AG04449 (cell line): ENCODE measurements at regions not wholly inside any gene's neighbourhood (a gene's known extent, or its start where the extent isn't known, plus 50 kb on each side); places are given as distances from the start of the nearest gene placed in this dataset.

ENCODE experiments used
- CTCF ChIA-PET: fragments of 350-600 bp; formaldehyde crosslinking; extraction: SDS; loops from one replicate; lab custom pipeline; 2021; ENCODE audit warnings: antibody characterized with exemption; lab: Yijun Ruan, JAX
- POLR2A ChIA-PET: fragments of 400-600, 350-600 bp; formaldehyde crosslinking; extraction: SDS; loops from one replicate; lab custom pipeline; 2020; ENCODE audit warnings: antibody characterized with exemption, inconsistent platforms; lab: Yijun Ruan, JAX
- DNase-seq: peaks from one replicate; pipeline ENCODE4 v3.0.0-alpha.2; 2010; ENCODE audit warnings: low read depth, low spot score
- H3K4me3 ChIP-seq: 2 replicates; pipeline ENCODE4 v1.5.1; 2011; ENCODE audit warnings: low read depth, mild to moderate bottlenecking, control low read depth, low read length
- CTCF ChIP-seq: IDR thresholded peaks from one replicate; pipeline ENCODE4 v1.5.1; 2011; ENCODE audit warnings: mild to moderate bottlenecking, moderate library complexity, low read length, control low read depth, inconsistent platforms; ENCODE audit not compliant: insufficient read depth; ENCODE audit errors: missing control alignments

- H3K4me3 ChIP-seq, result no peak overlapping the region
- CTCF ChIA-PET, result no interaction called here
- no peak for DNase-seq
- POLR2A ChIA-PET, result no interaction called here
- TF ChIP-seq CTCF, result no peak
Measured at GRCh38 chr16:16915771-16916170, 536.8 kb downstream of the NPIPA7 start.

GRCh38 chr16:16917191-16917785 is 538.3 kb downstream of the NPIPA7 start:
- POLR2A ChIA-PET, result no interaction called here
- H3K4me3 ChIP-seq, result no peak overlapping the region
- CTCF ChIA-PET, result no interaction called here
- no peak for TF ChIP-seq CTCF
- DNase-seq, result no peak

- POLR2A ChIA-PET, result no interaction called here
- no peak for TF ChIP-seq CTCF
- CTCF ChIA-PET, result no interaction called here
- H3K4me3 ChIP-seq, result no peak overlapping the region
- DNase-seq, result no peak
Measured at GRCh38 chr16:16923479-16923878, 544.5 kb downstream of the NPIPA7 start.

- DNase-seq, result no peak
- CTCF ChIA-PET, result no interaction called here
- no peak for TF ChIP-seq CTCF
- no peak overlapping the region for H3K4me3 ChIP-seq
- POLR2A ChIA-PET, result no interaction called here
Measured at GRCh38 chr16:16924613-16925012, 545.7 kb downstream of the NPIPA7 start.

GRCh38 chr16:16925432-16925831 is 545.3 kb downstream of the XYLT1 start:
- CTCF ChIA-PET, result no interaction called here
- no peak overlapping the region for H3K4me3 ChIP-seq
- no peak for DNase-seq
- POLR2A ChIA-PET, result no interaction called here
- no peak for TF ChIP-seq CTCF

- POLR2A ChIA-PET, result no interaction called here
- TF ChIP-seq CTCF, result no peak
- no peak for DNase-seq
- H3K4me3 ChIP-seq, result no peak overlapping the region
- CTCF ChIA-PET, result no interaction called here
Measured at GRCh38 chr16:16928532-16929109, 542.1 kb downstream of the XYLT1 start.
